ENCODE measurements at regions not wholly inside any gene's neighbourhood (a gene's known extent, or its start where the extent isn't known, plus 50 kb on each side); places are given as distances from the start of the nearest gene placed in this dataset.
A peak's percentile ranks its signal among the peaks of the same experiment; 100 is the strongest.

GRCh38 chr21:26784974-26785373 is 60.2 kb downstream of the ADAMTS1 start:
- no peak for DNase-seq (ENCODE audit: low read depth in 2 of 2)

GRCh38 chr21:26783466-26784195 is 61.6 kb downstream of the ADAMTS1 start:
- DNase-seq (ENCODE audit: low read depth in 2 of 2), result no peak

GRCh38 chr21:26782747-26783146 is 62.5 kb downstream of the ADAMTS1 start:
- no peak for DNase-seq (ENCODE audit: low read depth in 2 of 2)

GRCh38 chr21:26782331-26782730 is 62.9 kb downstream of the ADAMTS1 start:
- no peak for DNase-seq (ENCODE audit: low read depth in 2 of 2)

GRCh38 chr21:26781331-26781730 is 63.9 kb downstream of the ADAMTS1 start:
- DNase-seq (ENCODE audit: low read depth in 2 of 2), result no peak

GRCh38 chr21:26777166-26777565 is 68.0 kb downstream of the ADAMTS1 start:
- DNase-seq (ENCODE audit: low read depth in 2 of 2), result no peak

GRCh38 chr21:26776310-26777021 is 68.7 kb downstream of the ADAMTS1 start:
- peak; percentile 43 to 44 for DNase-seq (ENCODE audit: low read depth in 2 of 2)

- DNase-seq (ENCODE audit: low read depth in 2 of 2), result no peak
Observed at GRCh38 chr21:26773058-26773457, 72.2 kb downstream of the ADAMTS1 start.

- DNase-seq (ENCODE audit: low read depth in 2 of 2), result peak; percentile 28 to 35
Observed at GRCh38 chr21:26769613-26770188, 75.5 kb downstream of the ADAMTS1 start.

- DNase-seq (ENCODE audit: low read depth in 2 of 2), result no peak
Observed at GRCh38 chr21:26766826-26767325, 78.3 kb downstream of the ADAMTS1 start.

- no peak for DNase-seq (ENCODE audit: low read depth in 2 of 2)
Observed at GRCh38 chr21:26761174-26761915, 83.9 kb downstream of the ADAMTS1 start.

- DNase-seq (ENCODE audit: low read depth in 2 of 2), result no peak
Observed at GRCh38 chr21:26759731-26760130, 85.5 kb downstream of the ADAMTS1 start.

GRCh38 chr21:26758083-26758880 is 86.9 kb downstream of the ADAMTS1 start:
- DNase-seq (ENCODE audit: low read depth in 2 of 2), result no peak

GRCh38 chr21:26756491-26757159 is 88.6 kb downstream of the ADAMTS1 start:
- peak; percentile 68 to 77 for DNase-seq (ENCODE audit: low read depth in 2 of 2)

- DNase-seq (ENCODE audit: low read depth in 2 of 2), result no peak
Observed at GRCh38 chr21:26754853-26755252, 90.4 kb downstream of the ADAMTS1 start.

GRCh38 chr21:26753822-26754221 is 91.4 kb downstream of the ADAMTS1 start:
- no peak for DNase-seq (ENCODE audit: low read depth in 2 of 2)

- no peak for DNase-seq (ENCODE audit: low read depth in 2 of 2)
Observed at GRCh38 chr21:26752849-26753248, 92.4 kb downstream of the ADAMTS1 start.

GRCh38 chr21:26751305-26751704 is 93.9 kb downstream of the ADAMTS1 start:
- DNase-seq (ENCODE audit: low read depth in 2 of 2), result no peak

GRCh38 chr21:26748066-26748465 is 97.1 kb downstream of the ADAMTS1 start:
- no peak for DNase-seq (ENCODE audit: low read depth in 2 of 2)

- DNase-seq (ENCODE audit: low read depth in 2 of 2), result no peak
Observed at GRCh38 chr21:26747216-26747615, 98.0 kb downstream of the ADAMTS1 start.

GRCh38 chr21:26743524-26743923 is 101.7 kb downstream of the ADAMTS1 start:
- DNase-seq (ENCODE audit: low read depth in 2 of 2), result no peak

All from fibroblast of skin of left biceps (primary cell).